GM19467 (cell line): ENCODE measurements at regions not wholly inside any gene's neighbourhood (a gene's known extent, or its start where the extent isn't known, plus 50 kb on each side); places are given as distances from the start of the nearest gene placed in this dataset.

Experiments used
- ATAC-seq: cut with Tn5 transposase; IDR thresholded peaks from one replicate; pipeline ENCODE4 v1.9.1; 2021; ENCODE audit warnings: mild to moderate bottlenecking, moderate library complexity; ENCODE audit not compliant: unreplicated experiment

- no peak for ATAC-seq
These were observed 156.4 kb upstream of the GATB start for GRCh38 chr4:151917145-151917734.

- ATAC-seq = no peak
These were observed 151.8 kb upstream of the GATB start for GRCh38 chr4:151912632-151913031.

- ATAC-seq = no peak
These were observed 151.2 kb upstream of the GATB start for GRCh38 chr4:151911970-151912369.

GRCh38 chr4:151908734-151909497, 148.1 kb upstream of the GATB start:
- ATAC-seq = no peak

- no peak for ATAC-seq
These were observed 147.4 kb upstream of the GATB start for GRCh38 chr4:151908201-151908600.

GRCh38 chr4:151906438-151906837, 145.6 kb upstream of the GATB start:
- no peak for ATAC-seq

- peak; percentile 90 for ATAC-seq
These were observed 144.4 kb upstream of the GATB start for GRCh38 chr4:151905197-151905596.

GRCh38 chr4:151901631-151902030, 140.8 kb upstream of the GATB start:
- no peak for ATAC-seq

- no peak for ATAC-seq
These were observed 136.1 kb upstream of the GATB start for GRCh38 chr4:151896880-151897279.

- ATAC-seq = no peak
These were observed 134.9 kb upstream of the GATB start for GRCh38 chr4:151895671-151896070.

GRCh38 chr4:151894246-151894645, 133.4 kb upstream of the GATB start:
- ATAC-seq = no peak

- ATAC-seq = peak; percentile 41
These were observed 127.6 kb upstream of the GATB start for GRCh38 chr4:151888367-151888866.

- ATAC-seq = peak; percentile 23
These were observed 127.0 kb upstream of the GATB start for GRCh38 chr4:151887816-151888180.

GRCh38 chr4:151887031-151887815, 126.4 kb upstream of the GATB start:
- peak; percentile 62 for ATAC-seq

- no peak for ATAC-seq
These were observed 124.3 kb upstream of the GATB start for GRCh38 chr4:151885123-151885522.

GRCh38 chr4:151883747-151884146, 122.9 kb upstream of the GATB start:
- ATAC-seq = no peak

- ATAC-seq = no peak
These were observed 121.4 kb upstream of the GATB start for GRCh38 chr4:151882072-151882803.

- no peak for ATAC-seq
These were observed 119.1 kb upstream of the GATB start for GRCh38 chr4:151879705-151880445.

GRCh38 chr4:151876381-151876988, 115.7 kb upstream of the GATB start:
- no peak for ATAC-seq

- ATAC-seq = no peak
These were observed 113.5 kb upstream of the GATB start for GRCh38 chr4:151874328-151874727.
